Fibroblast of skin of scalp (primary cell): ENCODE measurements at regions not wholly inside any gene's neighbourhood (a gene's known extent, or its start where the extent isn't known, plus 50 kb on each side); places are given as distances from the start of the nearest gene placed in this dataset.
"Not testable (repeated sequence)": the region's sequence is repeated elsewhere in the genome, so short reads cannot be mapped to it uniquely, and the experiment has no call there.

ENCODE experiments used
- DNase-seq: peaks from one replicate; pipeline ENCODE4 v3.0.0-alpha.2; 2013

DNA sequence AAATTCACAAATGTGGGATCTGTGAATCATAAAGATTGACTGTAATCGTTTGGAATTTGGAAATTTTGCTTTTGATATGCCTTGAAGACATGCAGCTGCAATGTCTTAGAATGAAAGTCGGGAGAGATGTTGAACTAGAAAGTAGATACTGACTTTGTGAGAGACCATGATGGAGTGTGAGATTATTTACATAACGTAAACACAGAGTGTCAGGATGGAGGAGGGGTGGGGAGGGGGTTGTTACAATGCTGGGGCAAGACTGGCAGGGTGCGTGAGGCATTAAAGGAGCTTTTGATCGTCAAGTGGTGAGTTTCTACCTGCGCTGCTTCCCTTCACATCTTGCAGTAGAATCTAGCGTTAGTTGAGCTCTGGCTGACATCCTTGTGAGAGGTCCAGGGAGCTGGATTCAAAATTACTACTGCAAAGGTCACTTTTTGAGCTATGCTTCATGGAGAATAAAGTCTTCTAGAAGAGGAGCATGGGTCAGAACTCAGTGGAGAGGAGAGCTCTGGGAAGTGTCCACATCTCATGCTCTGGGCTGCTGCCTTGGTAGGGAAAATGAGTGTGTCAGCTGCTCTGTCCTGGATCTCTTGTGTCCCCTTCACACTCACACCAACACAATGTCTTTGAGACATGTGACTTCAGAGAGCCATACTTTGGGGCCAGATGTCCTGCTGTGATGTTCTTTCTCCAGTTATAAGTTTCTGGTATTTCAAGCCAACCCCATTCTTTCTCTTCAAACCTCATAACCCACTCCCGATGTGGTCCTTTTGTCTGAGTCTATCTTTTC, 105.2 kb upstream of the CITED2 start:
- DNase-seq, result no peak

- DNase-seq, result no peak
Observed at GRCh38 chr6:139475646-139476045, 101.2 kb upstream of the CITED2 start.

GRCh38 chr6:139475241-139475640, 100.8 kb upstream of the CITED2 start:
- no peak for DNase-seq

DNA sequence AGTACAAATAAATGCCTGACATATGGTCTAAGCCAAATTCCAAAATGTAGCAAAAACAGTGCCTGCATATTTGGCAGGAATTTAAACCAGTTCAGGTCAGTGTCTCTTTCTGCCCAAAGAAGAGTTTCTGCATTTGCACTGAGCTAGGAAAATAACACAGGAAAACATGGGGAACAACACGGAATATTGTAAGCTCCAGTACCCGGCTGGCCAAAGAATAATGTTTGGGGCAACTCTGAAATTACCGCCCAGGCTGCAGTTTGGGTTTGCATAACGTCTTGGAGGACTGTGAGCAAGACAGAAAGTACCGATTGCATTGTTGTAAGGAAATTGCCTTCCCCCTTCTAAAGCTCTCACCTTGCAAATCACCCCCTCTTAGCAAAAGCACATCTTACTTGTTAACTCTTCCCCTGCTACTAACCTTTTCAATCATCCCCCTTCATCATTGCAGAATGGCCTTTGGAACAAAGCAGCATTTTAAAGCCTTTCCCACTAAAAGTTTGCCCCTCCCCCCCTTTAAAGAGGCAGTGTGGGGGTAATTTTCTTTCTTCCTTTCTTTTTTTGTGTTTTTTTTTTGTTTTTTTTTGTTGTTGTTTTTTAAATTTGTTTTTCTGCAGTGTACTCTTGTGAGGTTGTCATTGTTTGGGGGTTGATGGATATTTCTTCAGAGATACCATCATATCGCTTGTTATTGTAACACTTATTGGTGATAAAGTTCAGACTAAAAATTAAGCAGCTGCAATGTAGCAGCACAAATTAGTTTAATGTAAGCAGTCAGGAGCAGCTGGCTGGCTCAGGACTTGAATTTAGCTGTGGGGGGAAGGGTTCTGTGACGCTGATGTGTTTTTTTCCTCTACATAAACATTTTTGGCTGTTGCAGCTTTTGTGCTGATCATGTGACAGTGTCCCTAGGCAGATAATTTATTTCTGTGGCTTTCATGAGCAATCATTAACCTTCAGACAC, 100.0 kb upstream of the CITED2 start:
- peak; percentile 44 for DNase-seq

- peak; percentile 43 for DNase-seq
Observed at GRCh38 chr6:139473731-139474130, 99.3 kb upstream of the CITED2 start.

GRCh38 chr6:139473231-139473701, 98.8 kb upstream of the CITED2 start:
- DNase-seq, result peak; percentile 53

- peak; percentile 47 for DNase-seq
Observed at GRCh38 chr6:139472351-139473015, 98.0 kb upstream of the CITED2 start.

DNA sequence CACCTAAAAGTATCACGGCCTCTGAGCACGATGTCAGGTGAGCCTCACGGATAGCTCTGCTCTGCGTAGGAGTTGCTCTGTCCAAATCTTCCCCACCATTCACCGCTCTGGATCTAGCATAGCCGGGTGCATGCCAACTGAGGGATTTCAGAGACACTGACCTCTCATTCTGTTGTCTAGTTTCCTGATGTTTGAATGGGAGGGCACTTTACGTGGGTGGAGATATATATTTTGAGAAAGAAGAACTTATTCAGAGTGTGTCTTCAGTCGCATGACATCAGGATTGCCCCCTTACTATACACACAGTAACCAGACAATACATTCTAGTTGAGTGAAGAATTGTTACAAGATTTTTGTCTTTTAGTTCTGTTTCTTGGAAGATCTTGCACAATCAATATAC, 96.5 kb upstream of the CITED2 start:
- no peak for DNase-seq

GRCh38 chr6:139468178-139468819, 93.9 kb upstream of the CITED2 start:
- DNase-seq, result no peak

- DNase-seq, result peak; percentile 31
Observed at GRCh38 chr6:139457476-139457875, 83.0 kb upstream of the CITED2 start.

DNA sequence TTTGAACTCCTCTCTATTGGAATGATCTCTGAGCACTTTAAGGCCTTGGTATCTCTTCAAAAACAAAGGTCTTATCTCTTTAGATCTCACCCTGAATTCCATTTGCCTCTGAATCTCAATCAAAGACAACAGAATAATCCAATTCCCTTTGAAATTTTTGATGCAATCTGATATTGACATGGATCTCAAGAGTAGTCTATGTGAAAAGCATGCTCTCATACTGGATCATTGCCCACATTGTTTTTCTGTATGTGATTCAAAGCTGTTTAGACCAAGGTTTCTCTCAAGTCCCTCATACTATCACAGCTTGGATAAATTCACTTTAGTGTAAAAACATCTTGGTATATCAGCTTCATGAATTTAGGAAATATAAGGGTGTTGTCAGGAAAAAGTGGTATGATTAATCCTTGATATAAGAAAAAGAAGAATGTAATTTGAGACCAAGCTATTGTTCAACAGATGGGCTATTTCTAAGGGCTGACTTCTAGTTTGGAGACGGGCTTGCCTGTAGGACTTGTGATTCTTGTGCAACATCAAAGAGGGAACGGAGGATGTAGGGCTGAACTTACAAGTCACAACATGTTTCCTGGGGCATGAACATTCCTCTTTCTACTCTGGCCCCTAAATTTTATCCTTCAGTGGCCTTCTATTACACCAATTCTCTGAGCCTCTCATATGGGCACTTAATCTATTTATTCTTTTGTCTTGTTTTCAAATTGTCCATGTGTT, 77.9 kb upstream of the CITED2 start:
- DNase-seq, result no peak

GRCh38 chr6:139449611-139450000, 75.2 kb upstream of the CITED2 start:
- DNase-seq, result peak; percentile 54

DNA sequence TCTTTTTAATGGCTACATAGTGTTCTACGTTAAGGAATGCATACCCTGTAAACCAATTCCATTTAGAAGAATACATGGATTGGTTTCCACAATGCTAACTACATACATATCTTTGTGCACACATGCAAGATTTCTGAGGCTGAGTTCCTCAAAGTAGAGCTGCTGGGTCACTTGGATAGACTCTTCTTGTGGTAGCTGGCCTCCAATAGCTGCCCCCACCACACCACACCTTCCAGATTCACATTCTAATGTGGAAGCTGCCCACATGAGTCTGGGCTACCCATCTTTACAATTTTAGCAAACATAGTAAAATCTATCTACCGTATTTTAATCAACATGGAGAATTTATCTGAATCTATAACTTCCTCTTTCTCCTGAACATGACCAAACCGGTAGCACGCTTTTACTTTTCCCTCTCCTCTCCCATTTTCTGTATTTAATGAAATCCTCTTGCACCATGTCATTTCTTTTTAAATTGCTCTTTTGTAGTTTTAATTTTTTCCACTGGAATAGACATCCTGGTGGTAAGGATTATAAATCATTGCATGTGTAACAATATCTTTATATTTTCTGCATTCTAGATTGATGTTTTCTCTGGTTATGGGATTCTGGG, 74.7 kb upstream of the CITED2 start:
- DNase-seq, result no peak

- DNase-seq, result no peak
Observed at GRCh38 chr6:139448051-139448649, 73.7 kb upstream of the CITED2 start.

DNA sequence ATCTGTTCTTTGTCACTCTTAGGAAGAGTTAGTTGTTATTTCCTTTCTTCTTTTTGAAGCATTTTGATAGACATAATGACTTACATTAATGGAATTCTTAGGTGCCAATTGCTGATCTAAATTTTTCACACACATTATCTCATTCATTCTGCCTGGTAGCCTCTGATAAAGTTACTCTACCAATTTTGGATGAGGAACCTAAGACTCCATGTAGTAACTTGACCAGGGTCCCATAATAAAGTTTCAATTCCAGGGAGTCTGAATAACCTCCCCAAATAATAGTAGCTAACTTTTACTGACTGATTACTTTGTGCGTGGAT, 73.2 kb upstream of the CITED2 start:
- no peak for DNase-seq

DNA sequence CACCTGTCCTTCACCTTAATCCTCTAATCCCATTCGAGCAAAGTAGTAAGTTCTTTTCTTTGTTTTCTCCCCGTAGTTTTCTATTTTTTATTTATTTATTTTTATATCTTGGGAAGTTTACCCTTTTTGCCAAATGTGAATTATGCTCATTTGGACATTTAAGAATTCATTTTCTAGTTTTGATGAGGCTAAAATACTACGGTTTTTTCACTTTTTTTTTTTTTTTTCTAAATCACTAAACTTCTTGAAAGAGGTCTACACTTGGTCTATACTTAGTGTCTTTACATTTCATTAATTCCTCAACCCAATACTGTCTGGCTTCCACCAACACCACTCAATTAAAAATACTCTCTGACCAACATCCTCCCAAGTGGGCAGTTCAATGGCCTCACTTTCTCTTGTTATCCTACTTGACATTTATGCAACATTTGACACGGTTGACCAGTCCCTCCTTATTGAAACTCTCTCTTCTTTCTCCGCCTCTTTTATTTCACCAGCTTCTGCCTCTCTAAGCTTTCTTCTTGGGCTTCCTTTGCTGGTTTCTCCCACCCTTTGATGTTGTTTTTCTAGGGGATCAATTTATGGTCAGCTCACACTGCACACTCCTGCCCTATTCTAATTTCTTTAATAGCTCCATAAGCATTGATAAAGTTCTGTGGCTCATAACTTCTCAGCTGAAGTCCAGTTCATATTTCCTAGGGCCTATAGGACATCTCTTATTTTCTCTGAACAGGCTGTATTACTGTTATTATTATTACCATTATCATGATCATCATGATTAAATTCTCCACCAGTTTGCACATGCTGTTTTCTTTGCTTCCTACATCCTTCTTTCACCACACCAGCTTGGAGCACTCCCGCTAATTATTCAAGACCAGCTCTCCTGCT, 72.6 kb upstream of the CITED2 start:
- no peak for DNase-seq

DNA sequence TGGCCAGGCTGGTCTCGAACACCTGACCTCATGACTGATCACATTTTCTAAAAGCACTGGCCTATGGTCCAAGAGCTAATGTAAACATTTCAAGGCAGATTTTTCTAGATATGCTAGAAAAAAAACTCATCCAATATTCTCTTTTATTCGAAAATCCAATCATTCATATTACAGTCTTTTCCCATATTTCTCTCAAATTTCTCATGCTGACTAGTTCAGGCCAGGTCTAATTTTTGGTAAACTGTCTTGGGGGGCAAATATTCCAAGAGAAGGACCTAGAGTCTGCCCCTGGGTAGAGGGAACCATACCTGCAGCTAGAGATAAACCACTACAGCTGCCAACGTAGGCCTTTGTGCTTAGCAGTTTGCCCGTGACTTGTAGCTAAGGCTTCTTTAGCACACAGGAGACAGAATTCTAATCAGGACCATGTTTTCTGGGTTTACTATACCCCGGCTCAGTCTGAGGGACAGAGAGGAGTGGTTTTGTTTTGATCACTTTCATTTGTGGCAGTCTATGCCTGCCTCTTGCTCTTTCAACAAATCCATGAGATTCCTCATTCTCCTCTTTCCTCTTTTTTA, 71.8 kb upstream of the CITED2 start:
- DNase-seq, result no peak

GRCh38 chr6:139444273-139444787, 69.9 kb upstream of the CITED2 start:
- not testable (repeated sequence) for DNase-seq
